ENCODE measurements at regions not wholly inside any gene's neighbourhood (a gene's known extent, or its start where the extent isn't known, plus 50 kb on each side); places are given as distances from the start of the nearest gene placed in this dataset.

DNA sequence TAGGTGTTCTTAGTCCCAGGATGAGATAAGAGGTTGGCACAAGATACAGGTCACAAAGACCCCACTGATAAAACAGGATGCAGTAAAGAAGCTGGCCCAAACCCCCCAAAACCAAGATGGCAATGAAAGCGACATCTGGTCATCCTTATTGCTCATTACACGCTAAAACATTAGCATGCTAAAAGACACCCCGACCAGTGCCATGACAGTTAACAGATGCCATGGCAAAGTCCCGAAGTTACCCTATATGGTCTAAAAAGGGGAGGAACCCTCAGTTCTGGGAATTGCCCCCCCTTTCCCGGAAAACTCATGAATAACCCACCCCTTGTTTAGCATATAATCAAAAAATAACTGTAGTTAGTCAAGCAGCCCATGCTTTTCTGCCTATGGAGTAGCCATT lies 251.1 kb downstream of the SLC4A3 start (continued):
- TF ChIP-seq ZNF507 (tag; conservative IDR thresholded peaks at IDR 0.05) (no peak), CHD1 (IDR thresholded peaks at IDR 0.05; ENCODE audit: low read length) (no peak), MAFK (IDR thresholded peaks at IDR 0.05; ENCODE audit: low read length) (no peak), NR1H2 (CRISPR knock-in tag; IDR thresholded peaks at IDR 0.05) (no peak)

DNA sequence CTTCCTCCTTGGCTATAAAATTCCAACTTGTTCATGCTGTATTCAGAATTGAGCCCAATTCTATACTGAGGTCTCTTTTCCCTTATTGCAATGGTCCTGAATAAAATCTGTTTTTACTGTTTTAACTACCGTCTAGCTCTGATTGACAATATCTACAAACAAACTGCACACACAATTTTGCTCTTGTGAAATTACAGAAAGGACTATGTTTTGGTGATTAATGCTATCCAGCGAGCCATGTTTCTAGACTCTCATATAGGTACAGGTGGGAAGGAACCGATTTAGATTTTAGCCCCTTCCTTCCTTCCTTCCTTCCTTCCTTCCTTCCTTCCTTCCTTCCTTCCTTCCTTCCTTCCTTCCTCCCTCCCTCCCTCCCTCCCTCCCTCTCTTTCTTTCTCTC lies 254.4 kb downstream of the SLC4A3 start:
- Histone ChIP-seq H3K27ac (ENCODE audit: extremely low read depth, low read depth, low read length) (no peak overlapping the region), H3K79me2 (ENCODE audit: control insufficient read depth, insufficient read depth, low read length) (no peaks in the 10 kb centered on the region), H3K36me3 (ENCODE audit: control insufficient read depth, insufficient read depth, low read length) (no peaks in the 10 kb centered on the region), H3K27me3 (ENCODE audit: control insufficient read depth in 2 of 2, insufficient read depth in 2 of 2, low read length in 2 of 2) (no peaks in the 10 kb centered on the region), H3K9me1 (ENCODE audit: control insufficient read depth, insufficient read depth, low read length) (no peaks in the 10 kb centered on the region), H3K4me2 (ENCODE audit: insufficient read depth, low read length) (no peak overlapping the region), H3K4me3 (no peak overlapping the region), H4K20me1 (replicated peaks; ENCODE audit: control insufficient read depth, insufficient read depth, low read length) (no peaks in the 10 kb centered on the region), H3K9me3 (replicated peaks; ENCODE audit: control insufficient read depth, insufficient read depth, low read depth, low read length) (no peaks in the 10 kb centered on the region), H3K9ac (ENCODE audit: insufficient read depth in 1 of 2, low read depth in 2 of 2, low read length in 2 of 2) (no peak overlapping the region), H3K4me1 (replicated peaks in 1 of 2; ENCODE audit: control insufficient read depth in 2 of 2, insufficient read depth in 2 of 2, low read length in 2 of 2) (no peaks in the 10 kb centered on the region), H2AFZ (ENCODE audit: low read depth, low read length) (no peak overlapping the region)
- FAIRE-seq (no peak), DNase-seq (ENCODE audit: extremely low read depth in 1 of 4, low spot score in 3 of 4) (no peak), ATAC-seq (no peak)
- no TSS peak for BruUV-seq (replicated peaks)
- intact Hi-C loops (cut with micrococcal nuclease) (no loop called here), in situ Hi-C loops (cut with MboI) (no loop called here)
- CTCF ChIA-PET (ENCODE audit: low intra/inter-chr PET ratio), result no interaction called here
- 5% methylated on average over 3 of the region's 3 CpGs for whole genome bisulfite sequencing (ENCODE audit: insufficient coverage, low coverage, missing lambda C conversion rate)
- POLR2A ChIA-PET, result no interaction called here
- TF ChIP-seq, protein P1, sequence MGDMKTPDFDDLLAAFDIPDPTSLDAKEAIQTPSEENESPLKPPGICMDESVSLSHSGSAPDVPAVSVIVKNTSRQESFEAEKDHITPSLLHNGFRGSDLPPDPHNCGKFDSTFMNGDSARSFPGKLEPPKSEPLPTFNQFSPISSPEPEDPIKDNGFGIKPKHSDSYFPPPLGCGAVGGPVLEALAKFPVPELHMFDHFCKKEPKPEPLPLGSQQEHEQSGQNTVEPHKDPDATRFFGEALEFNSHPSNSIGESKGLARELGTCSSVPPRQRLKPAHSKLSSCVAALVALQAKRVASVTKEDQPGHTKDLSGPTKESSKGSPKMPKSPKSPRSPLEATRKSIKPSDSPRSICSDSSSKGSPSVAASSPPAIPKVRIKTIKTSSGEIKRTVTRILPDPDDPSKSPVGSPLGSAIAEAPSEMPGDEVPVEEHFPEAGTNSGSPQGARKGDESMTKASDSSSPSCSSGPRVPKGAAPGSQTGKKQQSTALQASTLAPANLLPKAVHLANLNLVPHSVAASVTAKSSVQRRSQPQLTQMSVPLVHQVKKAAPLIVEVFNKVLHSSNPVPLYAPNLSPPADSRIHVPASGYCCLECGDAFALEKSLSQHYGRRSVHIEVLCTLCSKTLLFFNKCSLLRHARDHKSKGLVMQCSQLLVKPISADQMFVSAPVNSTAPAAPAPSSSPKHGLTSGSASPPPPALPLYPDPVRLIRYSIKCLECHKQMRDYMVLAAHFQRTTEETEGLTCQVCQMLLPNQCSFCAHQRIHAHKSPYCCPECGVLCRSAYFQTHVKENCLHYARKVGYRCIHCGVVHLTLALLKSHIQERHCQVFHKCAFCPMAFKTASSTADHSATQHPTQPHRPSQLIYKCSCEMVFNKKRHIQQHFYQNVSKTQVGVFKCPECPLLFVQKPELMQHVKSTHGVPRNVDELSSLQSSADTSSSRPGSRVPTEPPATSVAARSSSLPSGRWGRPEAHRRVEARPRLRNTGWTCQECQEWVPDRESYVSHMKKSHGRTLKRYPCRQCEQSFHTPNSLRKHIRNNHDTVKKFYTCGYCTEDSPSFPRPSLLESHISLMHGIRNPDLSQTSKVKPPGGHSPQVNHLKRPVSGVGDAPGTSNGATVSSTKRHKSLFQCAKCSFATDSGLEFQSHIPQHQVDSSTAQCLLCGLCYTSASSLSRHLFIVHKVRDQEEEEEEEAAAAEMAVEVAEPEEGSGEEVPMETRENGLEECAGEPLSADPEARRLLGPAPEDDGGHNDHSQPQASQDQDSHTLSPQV (IDR thresholded peaks at IDR 0.05), result no peak
- TF ChIP-seq, protein P2, sequence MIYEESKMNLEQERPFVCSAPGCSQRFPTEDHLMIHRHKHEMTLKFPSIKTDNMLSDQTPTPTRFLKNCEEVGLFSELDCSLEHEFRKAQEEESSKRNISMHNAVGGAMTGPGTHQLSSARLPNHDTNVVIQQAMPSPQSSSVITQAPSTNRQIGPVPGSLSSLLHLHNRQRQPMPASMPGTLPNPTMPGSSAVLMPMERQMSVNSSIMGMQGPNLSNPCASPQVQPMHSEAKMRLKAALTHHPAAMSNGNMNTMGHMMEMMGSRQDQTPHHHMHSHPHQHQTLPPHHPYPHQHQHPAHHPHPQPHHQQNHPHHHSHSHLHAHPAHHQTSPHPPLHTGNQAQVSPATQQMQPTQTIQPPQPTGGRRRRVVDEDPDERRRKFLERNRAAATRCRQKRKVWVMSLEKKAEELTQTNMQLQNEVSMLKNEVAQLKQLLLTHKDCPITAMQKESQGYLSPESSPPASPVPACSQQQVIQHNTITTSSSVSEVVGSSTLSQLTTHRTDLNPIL (CRISPR knock-in tag; IDR thresholded peaks at IDR 0.05), result no peak
- TF ChIP-seq ZKSCAN1 (IDR thresholded peaks at IDR 0.05; ENCODE audit: low read depth, low read length) (no peak), MCM3 (IDR thresholded peaks at IDR 0.05) (no peak), ZNF695 (CRISPR knock-in tag; IDR thresholded peaks at IDR 0.05) (no peak), MTA1 (IDR thresholded peaks at IDR 0.05; ENCODE audit: borderline replicate concordance) (no peak), ELF2 (CRISPR knock-in tag; IDR thresholded peaks at IDR 0.05) (no peak), ZNF76 (CRISPR knock-in tag; IDR thresholded peaks at IDR 0.05; ENCODE audit: borderline replicate concordance) (no peak), NR2C2 (CRISPR knock-in tag; IDR thresholded peaks at IDR 0.05) (no peak), NR2C2 (tag; IDR thresholded peaks at IDR 0.05) (no peak), HLTF (IDR thresholded peaks at IDR 0.05) (no peak), HDAC2 (IDR thresholded peaks at IDR 0.05) (no peak)
- TF ChIP-seq, protein P3, sequence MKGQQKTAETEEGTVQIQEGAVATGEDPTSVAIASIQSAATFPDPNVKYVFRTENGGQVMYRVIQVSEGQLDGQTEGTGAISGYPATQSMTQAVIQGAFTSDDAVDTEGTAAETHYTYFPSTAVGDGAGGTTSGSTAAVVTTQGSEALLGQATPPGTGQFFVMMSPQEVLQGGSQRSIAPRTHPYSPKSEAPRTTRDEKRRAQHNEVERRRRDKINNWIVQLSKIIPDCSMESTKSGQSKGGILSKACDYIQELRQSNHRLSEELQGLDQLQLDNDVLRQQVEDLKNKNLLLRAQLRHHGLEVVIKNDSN (CRISPR knock-in tag; IDR thresholded peaks at IDR 0.05), result no peak

Data from K562 (cell line).